T-helper 2 cell (primary cell): ENCODE measurements at regions not wholly inside any gene's neighbourhood (a gene's known extent, or its start where the extent isn't known, plus 50 kb on each side); places are given as distances from the start of the nearest gene placed in this dataset.

ENCODE experiments used
- DNase-seq, 5 experiments: peaks; one replicate each; pipeline versions ENCODE4 v3.0.0 to v3.0.0-alpha.2; 2012 to 2022

DNA sequence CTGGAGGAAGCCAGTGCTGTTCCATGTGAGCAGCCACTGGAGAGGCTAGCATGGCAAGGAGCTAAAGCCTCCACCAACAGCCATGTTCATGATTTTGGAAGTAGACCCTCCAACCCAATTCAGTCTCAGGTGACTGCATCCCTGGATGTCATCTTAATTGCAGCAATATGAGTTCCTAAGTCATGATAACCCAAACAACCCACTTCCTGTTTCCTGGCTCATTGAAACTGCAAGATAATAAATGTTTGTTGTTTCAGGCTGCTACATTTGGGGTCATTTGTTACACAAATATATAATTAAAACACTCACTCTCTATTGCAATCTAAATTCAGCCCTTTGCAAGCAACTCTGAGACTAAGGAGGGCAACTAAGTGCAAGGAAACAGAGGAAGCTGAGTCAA is 62.4 kb upstream of the SLC24A5 start:
- peak in 1 of 5 experiments; percentile 6 for DNase-seq

DNA sequence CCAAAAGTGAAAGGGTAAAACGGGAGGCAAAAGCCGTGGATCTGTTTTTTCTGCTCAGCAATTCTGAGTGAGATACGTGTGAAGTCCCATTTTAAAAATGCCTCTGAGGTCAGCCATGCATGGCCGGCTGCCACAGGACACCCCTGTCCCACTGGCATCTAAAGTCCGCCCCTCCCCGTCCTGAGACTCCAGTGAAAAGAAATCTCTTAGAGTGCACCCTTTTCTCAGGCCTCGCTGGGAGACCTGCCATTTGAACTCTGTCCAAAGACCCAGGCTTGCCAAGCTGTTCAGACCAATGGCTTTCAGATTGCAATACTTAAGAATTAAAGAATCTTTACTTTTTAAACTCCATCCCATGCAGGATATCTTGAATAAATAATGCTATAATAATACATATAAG is 61.0 kb upstream of the SLC24A5 start:
- DNase-seq = no peak

DNA sequence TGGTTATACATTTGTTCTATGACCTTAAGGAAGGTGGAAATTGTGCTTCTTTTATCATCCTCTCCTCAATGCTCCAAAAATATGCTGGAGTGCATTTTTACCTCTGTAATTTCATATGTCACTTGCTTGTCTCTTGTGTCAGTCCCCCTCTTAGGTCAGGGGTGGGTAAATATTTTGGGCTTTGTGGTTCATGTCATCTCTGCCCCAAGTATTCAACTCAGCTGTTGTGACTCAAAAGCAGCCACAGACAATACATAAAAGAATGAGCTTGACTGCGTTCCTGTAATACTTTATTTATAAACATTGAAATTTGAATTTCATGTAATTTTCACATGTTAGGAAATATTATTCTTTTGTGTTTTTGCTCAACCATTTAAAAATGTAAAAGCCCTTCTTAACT is 60.4 kb upstream of the SLC24A5 start:
- no peak for DNase-seq

DNA sequence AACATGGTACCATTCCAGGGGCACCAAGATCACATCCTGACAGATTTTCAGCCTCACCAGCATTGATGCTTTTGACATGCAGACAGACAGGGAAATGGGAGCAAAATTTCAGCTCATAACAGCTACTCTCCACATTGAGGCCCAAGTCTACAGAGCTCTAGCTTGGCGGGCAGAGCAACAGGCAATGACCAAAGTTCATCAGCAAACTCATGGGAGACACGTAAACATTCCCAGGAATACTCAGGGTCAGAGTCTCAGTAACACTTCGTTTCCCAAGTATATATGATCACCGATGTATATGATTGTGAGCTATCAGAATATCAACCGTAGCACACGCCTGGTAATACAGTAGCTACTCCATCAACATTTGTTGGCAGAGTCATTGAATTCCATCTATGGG is 59.2 kb upstream of the SLC24A5 start:
- DNase-seq = no peak

DNA sequence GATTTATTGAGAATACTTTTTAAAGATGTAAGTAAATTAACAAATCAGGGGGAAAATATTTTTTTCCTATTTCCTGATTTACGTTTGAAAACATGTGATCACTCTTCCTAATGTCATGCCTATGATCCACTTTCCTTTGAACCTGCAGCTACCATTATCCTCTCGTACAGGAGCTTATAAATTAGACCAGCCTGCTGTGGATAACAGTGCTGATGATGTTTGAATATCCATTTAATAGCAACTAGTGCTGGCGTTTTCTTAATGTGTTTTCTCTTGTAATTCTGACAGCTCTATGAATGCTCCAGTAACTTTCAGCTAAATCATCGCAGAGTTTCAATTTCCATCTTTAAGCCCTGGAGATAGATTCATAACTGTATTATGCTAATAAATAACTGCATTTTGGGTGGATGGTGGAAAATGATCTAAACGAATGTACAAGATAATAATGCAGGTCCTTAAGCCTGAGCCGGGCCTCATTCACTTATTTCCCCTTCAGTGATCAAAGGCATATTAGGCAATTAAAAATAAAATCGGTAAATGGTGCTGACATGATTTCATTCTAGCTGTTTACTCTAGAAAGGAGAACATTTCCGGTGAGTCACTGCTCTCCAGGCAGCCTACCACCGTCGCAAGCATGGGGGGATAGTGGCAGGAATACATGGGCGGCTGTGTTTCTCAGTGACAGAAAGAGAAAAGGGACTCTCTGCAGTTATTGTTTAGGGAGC is 58.5 kb upstream of the SLC24A5 start:
- no peak for DNase-seq

DNA sequence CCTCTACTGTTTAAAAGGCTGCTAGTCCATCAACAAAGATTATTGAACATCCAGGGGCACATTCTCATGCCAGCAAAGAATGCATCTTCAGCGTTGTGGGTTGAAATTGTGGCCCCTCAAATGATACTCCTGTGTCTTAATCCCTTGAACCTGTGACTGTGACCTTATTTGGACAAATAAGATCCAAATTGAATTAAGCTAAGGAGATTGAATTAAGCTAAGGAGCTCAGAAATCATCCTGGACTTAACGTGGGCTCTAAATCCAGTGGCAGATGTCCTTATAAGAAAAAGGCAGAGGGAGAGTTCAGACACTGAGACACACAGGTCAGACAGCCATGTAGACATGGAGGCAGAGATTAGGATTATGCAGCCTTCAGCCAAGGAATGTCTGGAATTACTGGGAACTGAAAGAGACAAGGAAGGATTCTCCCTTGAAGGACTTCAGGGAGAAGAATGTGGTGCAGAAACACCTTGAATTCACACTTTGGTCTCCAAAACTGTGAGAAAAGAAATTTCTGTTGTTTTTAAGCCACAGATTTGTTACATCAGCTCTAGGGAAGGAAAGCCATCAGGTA is 57.3 kb upstream of the SLC24A5 start:
- DNase-seq = no peak

DNA sequence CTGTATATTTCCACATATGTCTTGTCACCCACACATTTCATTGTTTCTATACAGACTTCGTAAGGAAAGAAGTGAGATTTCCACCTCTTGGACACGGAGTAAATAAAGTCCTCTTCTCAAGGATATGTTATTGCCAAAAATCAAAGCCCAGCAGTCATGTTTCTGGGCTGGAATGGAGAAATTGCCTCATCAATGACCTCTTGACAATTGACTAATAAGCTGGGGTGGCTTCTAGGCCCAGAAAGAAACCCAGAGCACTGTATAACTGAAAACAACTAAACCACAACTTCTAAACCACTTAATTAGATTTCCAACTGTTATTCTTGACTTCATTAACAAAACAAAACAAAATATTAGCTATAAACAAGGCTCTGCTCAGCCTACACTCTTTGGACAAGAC is 56.4 kb upstream of the SLC24A5 start:
- DNase-seq = no peak

DNA sequence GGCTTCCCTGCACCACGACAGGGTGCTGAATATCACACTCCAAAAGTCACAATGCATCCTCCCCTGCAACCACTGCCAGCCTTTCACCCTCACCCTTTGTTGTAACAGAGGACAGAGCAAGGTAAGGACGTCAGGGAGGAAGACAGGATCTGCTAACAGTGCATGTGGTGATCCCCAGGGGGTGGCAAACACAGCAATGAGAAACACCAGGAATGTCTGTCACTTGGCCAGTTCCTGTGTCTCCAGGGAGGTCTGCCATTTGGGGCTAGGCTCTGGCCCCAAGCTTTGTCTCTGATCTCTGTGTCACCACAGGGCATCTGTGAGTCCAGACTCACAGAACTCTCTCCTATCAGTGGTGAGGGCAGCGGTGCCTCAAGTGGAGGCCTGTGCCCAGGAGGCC is 54.3 kb upstream of the SLC24A5 start:
- no peak for DNase-seq
